ENCODE measurements at regions not wholly inside any gene's neighbourhood (a gene's known extent, or its start where the extent isn't known, plus 50 kb on each side); places are given as distances from the start of the nearest gene placed in this dataset.

DNA sequence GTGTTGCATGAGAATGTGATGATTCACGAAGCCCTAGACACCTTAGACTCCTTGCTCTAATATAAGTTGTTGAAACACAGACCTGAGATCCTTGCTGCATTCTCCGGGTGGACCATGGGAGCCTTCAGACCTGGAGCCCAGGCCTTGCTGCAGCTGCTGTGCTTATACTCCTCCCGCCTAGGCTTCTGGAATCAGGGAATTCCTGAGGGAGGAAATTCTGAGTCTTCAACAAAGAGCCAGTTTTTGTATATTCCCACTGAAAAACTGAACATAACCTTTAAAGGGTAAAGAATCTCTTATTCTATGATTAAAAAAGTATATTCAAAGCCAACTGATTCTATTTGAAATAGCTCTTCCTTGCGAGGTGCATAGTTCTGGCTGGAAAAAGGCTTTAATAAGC, 245.1 kb upstream of the ELAVL2 start:
- TF ChIP-seq, protein P1, sequence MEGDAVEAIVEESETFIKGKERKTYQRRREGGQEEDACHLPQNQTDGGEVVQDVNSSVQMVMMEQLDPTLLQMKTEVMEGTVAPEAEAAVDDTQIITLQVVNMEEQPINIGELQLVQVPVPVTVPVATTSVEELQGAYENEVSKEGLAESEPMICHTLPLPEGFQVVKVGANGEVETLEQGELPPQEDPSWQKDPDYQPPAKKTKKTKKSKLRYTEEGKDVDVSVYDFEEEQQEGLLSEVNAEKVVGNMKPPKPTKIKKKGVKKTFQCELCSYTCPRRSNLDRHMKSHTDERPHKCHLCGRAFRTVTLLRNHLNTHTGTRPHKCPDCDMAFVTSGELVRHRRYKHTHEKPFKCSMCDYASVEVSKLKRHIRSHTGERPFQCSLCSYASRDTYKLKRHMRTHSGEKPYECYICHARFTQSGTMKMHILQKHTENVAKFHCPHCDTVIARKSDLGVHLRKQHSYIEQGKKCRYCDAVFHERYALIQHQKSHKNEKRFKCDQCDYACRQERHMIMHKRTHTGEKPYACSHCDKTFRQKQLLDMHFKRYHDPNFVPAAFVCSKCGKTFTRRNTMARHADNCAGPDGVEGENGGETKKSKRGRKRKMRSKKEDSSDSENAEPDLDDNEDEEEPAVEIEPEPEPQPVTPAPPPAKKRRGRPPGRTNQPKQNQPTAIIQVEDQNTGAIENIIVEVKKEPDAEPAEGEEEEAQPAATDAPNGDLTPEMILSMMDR (IDR thresholded peaks at IDR 0.05), result no peak
- no peak for TF ChIP-seq EP300 (IDR thresholded peaks at IDR 0.05; ENCODE audit: low read depth)
